Lung (tissue), 11 donors: ENCODE measurements at regions not wholly inside any gene's neighbourhood (a gene's known extent, or its start where the extent isn't known, plus 50 kb on each side); places are given as distances from the start of the nearest gene placed in this dataset.

Source experiments
- ATAC-seq: fragments of 200-7000 bp; cut with Tn5 transposase; one replicate; pipeline ENCODE4 v1.9.1; 2020; ENCODE audit warnings: moderate number of reproducible peaks; ENCODE audit not compliant: insufficient read depth, low FRiP score
- DNase-seq, 3 donors: peaks; one replicate each; pipeline ENCODE4 v3.0.0-alpha.2; 2013 to 2017
- H3K27ac ChIP-seq, 2 donors: one replicate each; pipeline ENCODE4 v1.5.1; 2013; ENCODE audit warnings: mild to moderate bottlenecking in 2 of 2, moderate library complexity in 2 of 2, control low read depth in 1 of 2, inconsistent platforms in 1 of 2, low read depth in 1 of 2, low read length in 1 of 2
- H3K27me3 ChIP-seq, 3 donors: one replicate each; pipeline ENCODE4 v1.5.1; 2013; ENCODE audit warnings: low read length in 2 of 3; ENCODE audit not compliant: control insufficient read depth in 3 of 3, insufficient read depth in 3 of 3
- H3K36me3 ChIP-seq, 4 donors: one replicate each; pipeline ENCODE4 v1.5.1; 2013; ENCODE audit warnings: low read length in 4 of 4, mild to moderate bottlenecking in 1 of 4, moderate library complexity in 1 of 4; ENCODE audit not compliant: control insufficient read depth in 4 of 4, insufficient read depth in 4 of 4
- H3K4me1 ChIP-seq, 5 donors: one replicate each; pipeline ENCODE4 v1.5.1; 2013; ENCODE audit warnings: low read length in 5 of 5, mild to moderate bottlenecking in 2 of 5, moderate library complexity in 1 of 5; ENCODE audit not compliant: control insufficient read depth in 5 of 5, insufficient read depth in 5 of 5
- H3K4me3 ChIP-seq: one replicate; pipeline ENCODE4 v1.5.1; 2013; ENCODE audit warnings: mild to moderate bottlenecking, control low read depth, moderate library complexity
- H3K9ac ChIP-seq, 2 donors: one replicate each; pipeline ENCODE4 v1.5.1; 2013; ENCODE audit warnings: low read length in 2 of 2, control low read depth in 1 of 2; ENCODE audit not compliant: insufficient read depth in 1 of 2
- H3K9me3 ChIP-seq, 4 donors: one replicate each; pipeline ENCODE4 v1.5.1; 2013; ENCODE audit warnings: low read length in 3 of 4, mild to moderate bottlenecking in 1 of 4, moderate library complexity in 1 of 4; ENCODE audit not compliant: control insufficient read depth in 4 of 4, insufficient read depth in 3 of 4
- WGBS, 2 donors: extraction: QIAGEN DNeasy Blood & Tissue Kit; methylation state at CpG; one replicate each; pipeline ENCODE4 v1.1.7; 2013; 5-methylcytosine and 5-hydroxymethylcytosine counted together
- TF ChIP-seq, protein P1 (sequence below): IDR thresholded peaks from 2 replicates; pipeline ENCODE4 v1.5.1; 2012; ENCODE audit warnings: mild to moderate bottlenecking; ENCODE audit errors: control extremely low read depth, extremely low read depth
- donor health status: control.
- donor health status: control.
- donor health status: Bipolar disorder and iron deficiency.
- donor health status: healthy.
- donor health status: DM: yes; HTN: yes; CAD: no.

DNA sequence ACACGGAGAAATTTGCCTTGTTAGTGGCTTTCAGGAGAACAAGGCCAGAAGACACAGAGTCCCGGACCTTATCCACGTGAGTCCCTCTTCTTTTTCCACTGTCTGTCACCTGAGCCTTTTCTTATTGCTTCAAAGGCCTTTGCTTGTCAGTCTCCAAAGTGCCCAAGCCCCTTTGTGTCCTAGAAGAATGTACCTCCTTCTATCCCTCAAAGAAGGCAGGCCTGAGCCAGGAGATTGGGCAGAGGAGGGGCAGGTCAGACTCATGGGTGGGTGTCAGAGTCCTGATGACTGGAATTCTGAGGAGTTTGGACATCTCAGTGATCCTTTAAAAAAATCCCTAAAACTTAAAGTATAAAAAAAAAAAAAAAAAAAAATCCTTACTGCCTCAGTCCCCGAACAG is 299.6 kb upstream of the NCAM1 start:
- DNase-seq = no peak
- TF ChIP-seq, protein P1, sequence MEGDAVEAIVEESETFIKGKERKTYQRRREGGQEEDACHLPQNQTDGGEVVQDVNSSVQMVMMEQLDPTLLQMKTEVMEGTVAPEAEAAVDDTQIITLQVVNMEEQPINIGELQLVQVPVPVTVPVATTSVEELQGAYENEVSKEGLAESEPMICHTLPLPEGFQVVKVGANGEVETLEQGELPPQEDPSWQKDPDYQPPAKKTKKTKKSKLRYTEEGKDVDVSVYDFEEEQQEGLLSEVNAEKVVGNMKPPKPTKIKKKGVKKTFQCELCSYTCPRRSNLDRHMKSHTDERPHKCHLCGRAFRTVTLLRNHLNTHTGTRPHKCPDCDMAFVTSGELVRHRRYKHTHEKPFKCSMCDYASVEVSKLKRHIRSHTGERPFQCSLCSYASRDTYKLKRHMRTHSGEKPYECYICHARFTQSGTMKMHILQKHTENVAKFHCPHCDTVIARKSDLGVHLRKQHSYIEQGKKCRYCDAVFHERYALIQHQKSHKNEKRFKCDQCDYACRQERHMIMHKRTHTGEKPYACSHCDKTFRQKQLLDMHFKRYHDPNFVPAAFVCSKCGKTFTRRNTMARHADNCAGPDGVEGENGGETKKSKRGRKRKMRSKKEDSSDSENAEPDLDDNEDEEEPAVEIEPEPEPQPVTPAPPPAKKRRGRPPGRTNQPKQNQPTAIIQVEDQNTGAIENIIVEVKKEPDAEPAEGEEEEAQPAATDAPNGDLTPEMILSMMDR = no peak
- Histone ChIP-seq H3K9me3 (peaks cover 0 to 7% (median 0%) of the 10 kb centered on the region in 4 donors), H3K4me1 (peaks cover 0 to 26% (median 11%) of the 10 kb centered on the region in 5 donors), H3K9ac (no peak overlapping the region), H3K4me3 (no peak overlapping the region), H3K27me3 (peaks cover 0 to 2% (median 0%) of the 10 kb centered on the region in 3 donors), H3K27ac (no peak overlapping the region), H3K36me3 (no peaks in the 10 kb centered on the region)
- 82 to 84% methylated on average over 4 of the region's 4 CpGs for WGBS, 2 donors
- ATAC-seq = no peak

DNA sequence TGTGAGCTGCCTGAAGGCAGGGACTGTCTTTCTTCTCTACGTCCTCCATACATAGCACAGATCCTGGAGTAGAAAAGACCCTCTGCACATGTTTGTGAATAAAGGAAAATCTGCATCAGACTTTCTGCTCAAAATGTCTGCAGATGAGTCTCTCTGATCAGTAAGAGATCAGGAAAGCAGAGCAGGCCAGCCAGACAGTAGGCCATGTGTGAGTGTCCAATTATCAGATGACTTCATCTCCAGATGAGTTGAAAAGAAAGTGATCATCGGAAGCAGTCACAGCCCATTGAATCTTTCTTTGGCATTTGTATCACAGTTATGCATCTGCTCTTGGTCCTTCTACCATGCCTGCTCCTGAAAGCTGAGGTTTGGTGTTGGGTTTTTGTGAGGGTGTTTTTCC is 298.7 kb upstream of the NCAM1 start:
- ATAC-seq = no peak
- TF ChIP-seq, protein P1 = no peak

DNA sequence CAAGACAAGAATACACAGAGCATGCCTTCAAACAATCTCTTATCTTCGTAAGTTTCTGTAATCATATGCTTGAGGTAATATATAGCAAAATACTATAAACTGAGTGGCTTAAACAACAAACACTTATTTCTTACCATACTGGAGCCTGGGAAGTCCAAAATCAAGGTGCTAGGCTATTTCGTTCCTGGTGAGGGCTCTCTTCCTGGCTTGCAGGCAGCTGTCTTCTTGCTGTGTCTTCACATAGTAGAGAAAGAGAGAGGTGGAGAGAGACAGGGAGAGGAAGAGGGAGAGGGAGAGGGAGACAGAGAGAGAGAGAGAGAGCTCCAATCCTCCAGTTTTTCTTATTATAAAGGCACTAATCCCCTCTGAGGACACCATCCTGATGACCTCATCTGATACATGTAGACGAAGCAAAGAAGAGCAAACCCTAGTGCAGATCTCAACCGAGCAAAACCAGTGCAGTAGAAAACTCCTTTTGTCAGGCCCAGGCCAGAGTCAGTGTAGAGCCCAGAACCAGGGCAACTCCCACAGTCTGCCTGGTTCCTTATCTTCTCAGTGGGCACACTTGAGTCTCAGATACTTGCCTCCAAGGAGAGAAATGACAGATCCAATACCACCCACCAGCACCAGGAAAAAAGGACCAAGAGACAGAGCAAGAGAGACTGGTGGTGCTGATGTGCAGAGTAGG is 297.1 kb upstream of the NCAM1 start:
- H3K27ac ChIP-seq = no peak overlapping the region
- no peak overlapping the region for H3K4me3 ChIP-seq
- no peak for DNase-seq
- no peak for ATAC-seq
- TF ChIP-seq, protein P1 = no peak
- 82 to 87% methylated on average over 4 of the region's 4 CpGs for whole genome bisulfite sequencing, 2 donors
- H3K27me3 ChIP-seq = no peaks in the 10 kb centered on the region
- H3K9me3 ChIP-seq = peaks cover 0 to 7% (median 0%) of the 10 kb centered on the region in 4 donors
- H3K9ac ChIP-seq = no peak overlapping the region
- peaks cover 0 to 3% (median 0%) of the 10 kb centered on the region in 5 donors for H3K4me1 ChIP-seq
- H3K36me3 ChIP-seq = no peaks in the 10 kb centered on the region

More for the DNA sequence above, 298.7 kb upstream of the NCAM1 start:
- Histone ChIP-seq H3K4me1 (peaks cover 0 to 18% (median 9%) of the 10 kb centered on the region in 5 donors), H3K9me3 (peaks cover 0 to 7% (median 0%) of the 10 kb centered on the region in 4 donors), H3K4me3 (no peak overlapping the region), H3K27me3 (peaks cover 0 to under 1% (median 0%) of the 10 kb centered on the region in 3 donors), H3K27ac (no peak overlapping the region), H3K36me3 (no peaks in the 10 kb centered on the region), H3K9ac (no peak overlapping the region)
- WGBS, 2 donors = 92 to 95% methylated on average over 2 of the region's 2 CpGs
- no peak for DNase-seq
